ENCODE measurements at regions not wholly inside any gene's neighbourhood (a gene's known extent, or its start where the extent isn't known, plus 50 kb on each side); places are given as distances from the start of the nearest gene placed in this dataset.

- Mint-ChIP-seq H3K4me1 (peaks cover 41% of the 10 kb centered on the region), H3K27ac (ENCODE audit: unreplicated experiment) (peak overlapping the region; percentile 62), H3K9me3 (no peaks in the 10 kb centered on the region), H3K36me3 (ENCODE audit: low read depth) (no peaks in the 10 kb centered on the region), H3K4me3 (no peak overlapping the region), H3K27me3 (ENCODE audit: low read depth) (peaks cover 3% of the 10 kb centered on the region)
- TF ChIP-seq, protein P1, sequence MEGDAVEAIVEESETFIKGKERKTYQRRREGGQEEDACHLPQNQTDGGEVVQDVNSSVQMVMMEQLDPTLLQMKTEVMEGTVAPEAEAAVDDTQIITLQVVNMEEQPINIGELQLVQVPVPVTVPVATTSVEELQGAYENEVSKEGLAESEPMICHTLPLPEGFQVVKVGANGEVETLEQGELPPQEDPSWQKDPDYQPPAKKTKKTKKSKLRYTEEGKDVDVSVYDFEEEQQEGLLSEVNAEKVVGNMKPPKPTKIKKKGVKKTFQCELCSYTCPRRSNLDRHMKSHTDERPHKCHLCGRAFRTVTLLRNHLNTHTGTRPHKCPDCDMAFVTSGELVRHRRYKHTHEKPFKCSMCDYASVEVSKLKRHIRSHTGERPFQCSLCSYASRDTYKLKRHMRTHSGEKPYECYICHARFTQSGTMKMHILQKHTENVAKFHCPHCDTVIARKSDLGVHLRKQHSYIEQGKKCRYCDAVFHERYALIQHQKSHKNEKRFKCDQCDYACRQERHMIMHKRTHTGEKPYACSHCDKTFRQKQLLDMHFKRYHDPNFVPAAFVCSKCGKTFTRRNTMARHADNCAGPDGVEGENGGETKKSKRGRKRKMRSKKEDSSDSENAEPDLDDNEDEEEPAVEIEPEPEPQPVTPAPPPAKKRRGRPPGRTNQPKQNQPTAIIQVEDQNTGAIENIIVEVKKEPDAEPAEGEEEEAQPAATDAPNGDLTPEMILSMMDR (conservative IDR thresholded peaks at IDR 0.05), result no peak
- no peak for DNase-seq (ENCODE audit: low read depth, low spot score)
These were observed 301.7 kb downstream of the EIPR1 start for GRCh38 chr2:3075991-3076340.

- Mint-ChIP-seq H3K27ac (ENCODE audit: unreplicated experiment) (no peak overlapping the region), H3K36me3 (ENCODE audit: low read depth) (no peaks in the 10 kb centered on the region), H3K4me3 (no peak overlapping the region), H3K4me1 (peaks cover 41% of the 10 kb centered on the region), H3K9me3 (no peaks in the 10 kb centered on the region), H3K27me3 (ENCODE audit: low read depth) (peaks cover 3% of the 10 kb centered on the region)
- TF ChIP-seq, protein P1 (conservative IDR thresholded peaks at IDR 0.05), result no peak
- DNase-seq (ENCODE audit: low read depth, low spot score), result no peak
These were observed 302.2 kb downstream of the EIPR1 start for GRCh38 chr2:3075316-3075990.

DNA sequence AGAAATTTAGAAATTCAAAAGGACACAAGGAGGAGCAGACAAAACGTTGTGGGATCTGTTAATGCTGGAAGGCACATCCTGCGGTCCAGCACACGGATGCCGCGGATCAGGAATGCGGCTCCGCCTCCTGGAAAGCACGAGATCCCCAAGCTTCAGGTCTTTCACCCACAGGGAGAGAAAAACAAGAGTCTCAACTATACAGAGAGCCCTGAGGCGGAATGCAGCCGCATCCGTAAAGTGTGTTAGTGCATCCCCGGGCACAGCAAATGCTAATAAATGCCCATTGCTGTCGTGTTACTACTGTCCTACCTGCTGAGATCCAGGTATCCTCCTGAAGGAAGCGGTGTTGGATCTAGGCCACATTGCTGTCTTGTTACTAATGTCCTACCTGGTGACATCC, 303.9 kb downstream of the EIPR1 start:
- TF ChIP-seq, protein P1 (conservative IDR thresholded peaks at IDR 0.05), result no peak
- Mint-ChIP-seq H3K9me3 (no peaks in the 10 kb centered on the region), H3K27me3 (ENCODE audit: low read depth) (peaks cover 3% of the 10 kb centered on the region), H3K27ac (ENCODE audit: unreplicated experiment) (no peak overlapping the region), H3K36me3 (ENCODE audit: low read depth) (no peaks in the 10 kb centered on the region), H3K4me3 (no peak overlapping the region), H3K4me1 (peaks cover 40% of the 10 kb centered on the region)
- DNase-seq (ENCODE audit: low read depth, low spot score), result no peak

DNA sequence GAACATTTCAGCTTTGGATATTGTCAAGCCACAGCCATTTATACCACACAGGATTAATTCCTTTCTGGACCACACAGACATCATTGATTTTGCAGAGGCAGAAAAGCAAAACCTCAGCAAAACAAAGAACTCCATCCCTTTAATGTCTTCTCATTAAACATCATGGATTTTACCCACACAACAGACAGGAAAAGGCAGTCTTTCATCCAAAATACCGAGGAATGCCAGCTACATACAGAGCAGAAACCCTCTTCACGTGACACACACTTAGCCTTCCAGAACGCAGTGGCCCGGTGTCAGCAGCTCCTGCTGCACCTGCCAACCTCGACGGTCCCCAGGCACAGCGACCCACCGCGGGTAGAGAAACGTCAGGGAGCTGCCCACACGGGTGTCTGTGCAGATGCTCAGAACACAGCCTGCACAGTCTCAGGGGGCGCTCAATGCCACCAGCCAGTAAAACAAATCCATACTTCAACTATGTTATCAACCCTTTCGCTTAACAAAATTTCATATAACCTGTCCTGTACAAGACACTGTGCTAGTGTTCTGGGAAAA, 304.5 kb downstream of the EIPR1 start:
- Mint-ChIP-seq H3K36me3 (ENCODE audit: low read depth) (no peaks in the 10 kb centered on the region), H3K9me3 (no peaks in the 10 kb centered on the region), H3K27ac (ENCODE audit: unreplicated experiment) (no peak overlapping the region), H3K4me3 (no peak overlapping the region), H3K27me3 (ENCODE audit: low read depth) (peaks cover 3% of the 10 kb centered on the region), H3K4me1 (peaks cover 34% of the 10 kb centered on the region)
- DNase-seq (ENCODE audit: low read depth, low spot score), result no peak
- TF ChIP-seq, protein P1 (conservative IDR thresholded peaks at IDR 0.05), result no peak

GRCh38 chr2:3071685-3072263, 305.8 kb downstream of the EIPR1 start:
- H3K9me3 Mint-ChIP-seq, result no peaks in the 10 kb centered on the region
- no peak overlapping the region for H3K27ac Mint-ChIP-seq (ENCODE audit: unreplicated experiment)
- peaks cover 22% of the 10 kb centered on the region for H3K4me1 Mint-ChIP-seq
- DNase-seq (ENCODE audit: low read depth, low spot score), result no peak
- H3K4me3 Mint-ChIP-seq, result no peak overlapping the region
- no peaks in the 10 kb centered on the region for H3K36me3 Mint-ChIP-seq (ENCODE audit: low read depth)
- peaks cover 3% of the 10 kb centered on the region for H3K27me3 Mint-ChIP-seq (ENCODE audit: low read depth)
- TF ChIP-seq, protein P1 (conservative IDR thresholded peaks at IDR 0.05), result no peak
